C4-2B (cell line): ENCODE measurements at regions not wholly inside any gene's neighbourhood (a gene's known extent, or its start where the extent isn't known, plus 50 kb on each side); places are given as distances from the start of the nearest gene placed in this dataset.

Source experiments
- ZFX ChIP-seq: fragments of 450-650 bp; IDR thresholded peaks from 2 replicates; pipeline ENCODE4 v1.6.1; 2017
- TF ChIP-seq, protein P1 (sequence below): fragments of 450-650 bp; conservative IDR thresholded peaks from 2 replicates; pipeline ENCODE4 v1.5.1; 2017; ENCODE audit warnings: mild to moderate bottlenecking

DNA sequence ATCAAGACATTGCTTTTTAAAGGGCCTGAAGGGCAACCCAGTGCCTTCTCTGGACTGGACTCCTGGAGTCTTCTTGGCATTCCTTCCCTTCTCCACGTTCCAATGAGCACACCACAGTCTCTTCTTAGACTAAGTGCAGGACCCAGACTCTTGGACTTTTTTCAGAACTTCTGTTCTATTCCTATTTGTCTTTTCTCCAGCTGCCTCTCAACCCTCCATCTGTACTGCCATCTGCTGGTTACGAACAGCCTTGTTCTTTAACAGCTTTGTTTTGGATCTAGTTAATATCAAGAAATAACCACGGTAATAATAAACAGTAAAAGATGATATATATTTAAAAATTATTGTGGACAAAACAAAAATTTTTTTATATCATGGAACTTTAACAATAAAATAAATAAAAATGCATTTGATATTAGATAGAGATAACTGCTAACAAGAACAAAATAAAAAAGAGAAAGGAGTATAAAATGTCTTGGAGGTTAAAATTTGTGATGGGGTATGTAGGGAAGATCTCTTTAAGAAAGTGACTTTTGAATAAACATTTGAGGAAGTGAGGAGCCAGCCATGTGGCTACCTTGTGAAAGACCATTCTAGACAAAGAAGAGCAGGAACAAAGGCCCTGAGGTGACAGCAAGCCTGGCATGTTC lies 105.1 kb upstream of the HCRTR2 start:
- TF ChIP-seq, protein P1, sequence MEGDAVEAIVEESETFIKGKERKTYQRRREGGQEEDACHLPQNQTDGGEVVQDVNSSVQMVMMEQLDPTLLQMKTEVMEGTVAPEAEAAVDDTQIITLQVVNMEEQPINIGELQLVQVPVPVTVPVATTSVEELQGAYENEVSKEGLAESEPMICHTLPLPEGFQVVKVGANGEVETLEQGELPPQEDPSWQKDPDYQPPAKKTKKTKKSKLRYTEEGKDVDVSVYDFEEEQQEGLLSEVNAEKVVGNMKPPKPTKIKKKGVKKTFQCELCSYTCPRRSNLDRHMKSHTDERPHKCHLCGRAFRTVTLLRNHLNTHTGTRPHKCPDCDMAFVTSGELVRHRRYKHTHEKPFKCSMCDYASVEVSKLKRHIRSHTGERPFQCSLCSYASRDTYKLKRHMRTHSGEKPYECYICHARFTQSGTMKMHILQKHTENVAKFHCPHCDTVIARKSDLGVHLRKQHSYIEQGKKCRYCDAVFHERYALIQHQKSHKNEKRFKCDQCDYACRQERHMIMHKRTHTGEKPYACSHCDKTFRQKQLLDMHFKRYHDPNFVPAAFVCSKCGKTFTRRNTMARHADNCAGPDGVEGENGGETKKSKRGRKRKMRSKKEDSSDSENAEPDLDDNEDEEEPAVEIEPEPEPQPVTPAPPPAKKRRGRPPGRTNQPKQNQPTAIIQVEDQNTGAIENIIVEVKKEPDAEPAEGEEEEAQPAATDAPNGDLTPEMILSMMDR = peak; percentile 80
- TF ChIP-seq ZFX = no peak
